SK-N-SH treated with all-trans-retinoic acid at 6 μM for 48 hours (cell line): ENCODE measurements at regions not wholly inside any gene's neighbourhood (a gene's known extent, or its start where the extent isn't known, plus 50 kb on each side); places are given as distances from the start of the nearest gene placed in this dataset.

Source experiments
- ATAC-seq: fragments of 200-7000 bp; cut with Tn5 transposase; 3 replicates; pipeline ENCODE4 v1.9.1; 2020; ENCODE audit warnings: mild to moderate bottlenecking, moderate library complexity
- ARNTL ChIP-seq: fragments of 450-650 bp; formaldehyde crosslinking; IDR thresholded peaks from 2 replicates; pipeline ENCODE4 v1.5.0; 2020; ENCODE audit warnings: low read depth, mild to moderate bottlenecking, moderate library complexity, borderline replicate concordance
- BACH2 ChIP-seq: fragments of 250-450 bp; sonication (Bioruptor Pico); IDR thresholded peaks from 2 replicates; pipeline ENCODE4 v1.9.0; 2021; ENCODE audit warnings: mild to moderate bottlenecking, borderline replicate concordance
- CSDC2 ChIP-seq: fragments of 250-450 bp; sonication (Bioruptor Pico); IDR thresholded peaks from 2 replicates; pipeline ENCODE4 v1.5.0; 2020; ENCODE audit warnings: mild to moderate bottlenecking, moderate library complexity
- ESRRG ChIP-seq: fragments of 250-450 bp; sonication (Bioruptor Pico); IDR thresholded peaks from 2 replicates; pipeline ENCODE4 v1.6.1; 2021; ENCODE audit warnings: mild to moderate bottlenecking
- GLIS3 ChIP-seq: fragments of 250-450 bp; sonication (Bioruptor Pico); IDR thresholded peaks from 2 replicates; pipeline ENCODE4 v1.5.0; 2020; ENCODE audit warnings: mild to moderate bottlenecking, moderate library complexity
- OSR1 ChIP-seq: fragments of 250-450 bp; sonication (Bioruptor Pico); IDR thresholded peaks from 2 replicates; pipeline ENCODE4 v1.8.0; 2022; ENCODE audit warnings: moderate library complexity, mild to moderate bottlenecking, inconsistent platforms
- PPARA ChIP-seq: fragments of 250-450 bp; sonication (Bioruptor Pico); IDR thresholded peaks from 2 replicates; pipeline ENCODE4 v1.5.0; 2020; ENCODE audit warnings: mild to moderate bottlenecking, borderline replicate concordance
- RARB ChIP-seq: fragments of 250-450 bp; sonication (Bioruptor Pico); IDR thresholded peaks from 2 replicates; pipeline ENCODE4 v1.8.0; 2021; ENCODE audit warnings: mild to moderate bottlenecking, moderate library complexity
- SNAI2 ChIP-seq: fragments of 250-450 bp; sonication (Bioruptor Pico); IDR thresholded peaks from 2 replicates; pipeline ENCODE4 v1.5.0; 2020; ENCODE audit warnings: mild to moderate bottlenecking, moderate library complexity
- TCF4 ChIP-seq: fragments of 250-450 bp; sonication (Bioruptor Pico); IDR thresholded peaks from 2 replicates; pipeline ENCODE4 v1.8.0; 2021; ENCODE audit warnings: mild to moderate bottlenecking, moderate library complexity, borderline replicate concordance
- TOX ChIP-seq: fragments of 250-450 bp; sonication (Bioruptor Pico); IDR thresholded peaks from 2 replicates; pipeline ENCODE4 v1.8.0; 2021; ENCODE audit warnings: mild to moderate bottlenecking, moderate library complexity, borderline replicate concordance
- ZC3H10 ChIP-seq: fragments of 250-450 bp; sonication (Bioruptor Pico); IDR thresholded peaks from 2 replicates; pipeline ENCODE4 v1.5.1; 2021; ENCODE audit warnings: mild to moderate bottlenecking, moderate library complexity
- ZFP3 ChIP-seq: fragments of 250-450 bp; sonication (Bioruptor Pico); IDR thresholded peaks from 2 replicates; pipeline ENCODE4 v1.5.0; 2020; ENCODE audit warnings: mild to moderate bottlenecking, moderate library complexity
- ZNF565 ChIP-seq: fragments of 450-650 bp; formaldehyde crosslinking; conservative IDR thresholded peaks from 2 replicates; pipeline ENCODE4 v1.5.0; 2020; ENCODE audit warnings: low read depth, mild to moderate bottlenecking, moderate library complexity
- ZNF70 ChIP-seq: fragments of 450-650 bp; formaldehyde crosslinking; IDR thresholded peaks from 2 replicates; pipeline ENCODE4 v1.5.0; 2020; ENCODE audit warnings: mild to moderate bottlenecking, moderate library complexity
- ZNF8 ChIP-seq: fragments of 450-650 bp; formaldehyde crosslinking; IDR thresholded peaks from 2 replicates; pipeline ENCODE4 v1.5.0; 2020; ENCODE audit warnings: mild to moderate bottlenecking, moderate library complexity
- TF ChIP-seq, protein P1 (sequence below): fragments of 250-450 bp; sonication (Bioruptor Pico); IDR thresholded peaks from 2 replicates; pipeline ENCODE4 v1.5.0; 2020; ENCODE audit warnings: mild to moderate bottlenecking, moderate library complexity
- TF ChIP-seq, protein P2 (sequence below): fragments of 250-450 bp; sonication (Bioruptor Pico); IDR thresholded peaks from 2 replicates; pipeline ENCODE4 v1.8.0; 2021; ENCODE audit warnings: low read depth, mild to moderate bottlenecking, moderate library complexity, borderline replicate concordance
- TF ChIP-seq, protein P3 (sequence below): fragments of 250-450 bp; sonication (Bioruptor Pico); IDR thresholded peaks from 2 replicates; pipeline ENCODE4 v1.5.1; 2020; ENCODE audit warnings: low read depth, mild to moderate bottlenecking, moderate library complexity
- TF ChIP-seq, protein P4 (sequence below): fragments of 250-450 bp; sonication (Bioruptor Pico); IDR thresholded peaks from 2 replicates; pipeline ENCODE4 v1.5.1; 2021; ENCODE audit warnings: mild to moderate bottlenecking, moderate library complexity

DNA sequence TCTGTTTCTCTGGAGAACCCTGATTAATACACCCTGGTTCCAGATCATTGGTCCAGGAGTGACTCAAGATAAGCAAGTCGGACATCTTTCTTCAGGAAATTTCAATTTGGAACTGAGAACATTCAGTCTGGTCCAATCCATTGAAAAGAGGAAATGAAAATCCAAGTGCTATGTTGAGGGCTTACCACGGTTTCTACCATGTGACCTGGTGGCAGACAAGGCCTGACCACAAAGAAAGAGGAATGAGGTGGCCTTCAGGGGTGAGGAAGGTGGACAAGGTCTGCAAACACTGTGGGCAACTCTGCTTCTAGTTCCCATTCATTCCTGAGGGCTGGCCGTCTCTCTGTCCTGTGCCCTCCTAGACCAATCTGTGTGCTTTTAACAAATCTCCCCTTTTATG is 149.2 kb upstream of the GHITM start:
- no peak for TF ChIP-seq RARB
- TF ChIP-seq, protein P1, sequence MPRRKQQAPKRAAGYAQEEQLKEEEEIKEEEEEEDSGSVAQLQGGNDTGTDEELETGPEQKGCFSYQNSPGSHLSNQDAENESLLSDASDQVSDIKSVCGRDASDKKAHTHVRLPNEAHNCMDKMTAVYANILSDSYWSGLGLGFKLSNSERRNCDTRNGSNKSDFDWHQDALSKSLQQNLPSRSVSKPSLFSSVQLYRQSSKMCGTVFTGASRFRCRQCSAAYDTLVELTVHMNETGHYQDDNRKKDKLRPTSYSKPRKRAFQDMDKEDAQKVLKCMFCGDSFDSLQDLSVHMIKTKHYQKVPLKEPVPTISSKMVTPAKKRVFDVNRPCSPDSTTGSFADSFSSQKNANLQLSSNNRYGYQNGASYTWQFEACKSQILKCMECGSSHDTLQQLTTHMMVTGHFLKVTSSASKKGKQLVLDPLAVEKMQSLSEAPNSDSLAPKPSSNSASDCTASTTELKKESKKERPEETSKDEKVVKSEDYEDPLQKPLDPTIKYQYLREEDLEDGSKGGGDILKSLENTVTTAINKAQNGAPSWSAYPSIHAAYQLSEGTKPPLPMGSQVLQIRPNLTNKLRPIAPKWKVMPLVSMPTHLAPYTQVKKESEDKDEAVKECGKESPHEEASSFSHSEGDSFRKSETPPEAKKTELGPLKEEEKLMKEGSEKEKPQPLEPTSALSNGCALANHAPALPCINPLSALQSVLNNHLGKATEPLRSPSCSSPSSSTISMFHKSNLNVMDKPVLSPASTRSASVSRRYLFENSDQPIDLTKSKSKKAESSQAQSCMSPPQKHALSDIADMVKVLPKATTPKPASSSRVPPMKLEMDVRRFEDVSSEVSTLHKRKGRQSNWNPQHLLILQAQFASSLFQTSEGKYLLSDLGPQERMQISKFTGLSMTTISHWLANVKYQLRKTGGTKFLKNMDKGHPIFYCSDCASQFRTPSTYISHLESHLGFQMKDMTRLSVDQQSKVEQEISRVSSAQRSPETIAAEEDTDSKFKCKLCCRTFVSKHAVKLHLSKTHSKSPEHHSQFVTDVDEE (CRISPR knock-in tag), result no peak
- TF ChIP-seq TCF4 (CRISPR knock-in tag), result no peak
- TF ChIP-seq, protein P2, sequence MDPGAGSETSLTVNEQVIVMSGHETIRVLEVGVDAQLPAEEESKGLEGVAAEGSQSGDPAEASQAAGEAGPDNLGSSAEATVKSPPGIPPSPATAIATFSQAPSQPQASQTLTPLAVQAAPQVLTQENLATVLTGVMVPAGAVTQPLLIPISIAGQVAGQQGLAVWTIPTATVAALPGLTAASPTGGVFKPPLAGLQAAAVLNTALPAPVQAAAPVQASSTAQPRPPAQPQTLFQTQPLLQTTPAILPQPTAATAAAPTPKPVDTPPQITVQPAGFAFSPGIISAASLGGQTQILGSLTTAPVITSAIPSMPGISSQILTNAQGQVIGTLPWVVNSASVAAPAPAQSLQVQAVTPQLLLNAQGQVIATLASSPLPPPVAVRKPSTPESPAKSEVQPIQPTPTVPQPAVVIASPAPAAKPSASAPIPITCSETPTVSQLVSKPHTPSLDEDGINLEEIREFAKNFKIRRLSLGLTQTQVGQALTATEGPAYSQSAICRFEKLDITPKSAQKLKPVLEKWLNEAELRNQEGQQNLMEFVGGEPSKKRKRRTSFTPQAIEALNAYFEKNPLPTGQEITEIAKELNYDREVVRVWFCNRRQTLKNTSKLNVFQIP (CRISPR knock-in tag), result no peak
- no peak for TF ChIP-seq SNAI2 (CRISPR knock-in tag)
- no peak for TF ChIP-seq ZFP3 (CRISPR knock-in tag)
- no peak for TF ChIP-seq TOX (CRISPR knock-in tag)
- no peak for TF ChIP-seq ZNF70 (CRISPR knock-in tag)
- no peak for TF ChIP-seq PPARA
- TF ChIP-seq, protein P3, sequence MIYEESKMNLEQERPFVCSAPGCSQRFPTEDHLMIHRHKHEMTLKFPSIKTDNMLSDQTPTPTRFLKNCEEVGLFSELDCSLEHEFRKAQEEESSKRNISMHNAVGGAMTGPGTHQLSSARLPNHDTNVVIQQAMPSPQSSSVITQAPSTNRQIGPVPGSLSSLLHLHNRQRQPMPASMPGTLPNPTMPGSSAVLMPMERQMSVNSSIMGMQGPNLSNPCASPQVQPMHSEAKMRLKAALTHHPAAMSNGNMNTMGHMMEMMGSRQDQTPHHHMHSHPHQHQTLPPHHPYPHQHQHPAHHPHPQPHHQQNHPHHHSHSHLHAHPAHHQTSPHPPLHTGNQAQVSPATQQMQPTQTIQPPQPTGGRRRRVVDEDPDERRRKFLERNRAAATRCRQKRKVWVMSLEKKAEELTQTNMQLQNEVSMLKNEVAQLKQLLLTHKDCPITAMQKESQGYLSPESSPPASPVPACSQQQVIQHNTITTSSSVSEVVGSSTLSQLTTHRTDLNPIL (CRISPR knock-in tag), result no peak
- no peak for TF ChIP-seq CSDC2
- TF ChIP-seq GLIS3, result no peak
- ATAC-seq, result no peak

DNA sequence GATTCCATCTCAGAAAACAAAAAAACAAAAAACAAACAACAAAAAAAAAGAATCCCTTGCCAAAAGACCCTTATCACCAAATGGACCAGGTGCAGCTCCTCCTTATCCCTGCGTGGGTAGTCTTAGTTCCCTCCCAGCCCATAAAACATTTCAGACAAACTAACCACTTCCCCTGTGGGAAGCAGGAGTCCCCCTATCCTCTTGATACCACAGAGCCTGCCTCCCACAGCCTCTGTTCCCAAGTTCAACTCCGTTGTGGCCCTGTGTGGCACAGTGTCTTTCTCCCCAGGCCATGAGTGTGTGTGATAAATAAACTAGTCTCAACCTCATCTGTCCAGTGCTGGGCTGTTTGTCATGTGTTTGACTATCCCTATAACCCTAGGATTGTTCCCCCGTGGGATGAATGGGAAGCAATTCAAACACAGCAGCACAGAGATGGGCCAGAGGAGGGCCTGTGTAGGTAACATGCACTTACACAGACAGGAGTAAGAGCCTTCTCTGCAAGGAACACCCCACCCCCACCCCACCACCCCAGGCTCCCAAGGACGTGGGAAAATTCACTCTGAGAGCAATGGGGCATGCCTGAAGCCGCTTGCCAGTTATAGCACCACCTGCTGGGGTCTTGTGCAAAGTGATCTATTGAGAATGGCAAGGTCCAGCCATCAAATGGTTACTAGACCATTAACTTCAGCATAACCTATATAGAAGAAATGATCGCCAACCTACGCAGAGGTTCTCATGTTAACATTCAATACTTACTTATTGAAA is 147.1 kb upstream of the GHITM start:
- no peak for ATAC-seq
- TF ChIP-seq ESRRG (no peak), ZNF8 (CRISPR knock-in tag) (no peak), SNAI2 (CRISPR knock-in tag) (no peak), TCF4 (CRISPR knock-in tag) (no peak), ZNF70 (CRISPR knock-in tag) (no peak), PPARA (no peak), RARB (no peak)
- TF ChIP-seq, protein P2 (CRISPR knock-in tag), result no peak
- TF ChIP-seq, protein P4, sequence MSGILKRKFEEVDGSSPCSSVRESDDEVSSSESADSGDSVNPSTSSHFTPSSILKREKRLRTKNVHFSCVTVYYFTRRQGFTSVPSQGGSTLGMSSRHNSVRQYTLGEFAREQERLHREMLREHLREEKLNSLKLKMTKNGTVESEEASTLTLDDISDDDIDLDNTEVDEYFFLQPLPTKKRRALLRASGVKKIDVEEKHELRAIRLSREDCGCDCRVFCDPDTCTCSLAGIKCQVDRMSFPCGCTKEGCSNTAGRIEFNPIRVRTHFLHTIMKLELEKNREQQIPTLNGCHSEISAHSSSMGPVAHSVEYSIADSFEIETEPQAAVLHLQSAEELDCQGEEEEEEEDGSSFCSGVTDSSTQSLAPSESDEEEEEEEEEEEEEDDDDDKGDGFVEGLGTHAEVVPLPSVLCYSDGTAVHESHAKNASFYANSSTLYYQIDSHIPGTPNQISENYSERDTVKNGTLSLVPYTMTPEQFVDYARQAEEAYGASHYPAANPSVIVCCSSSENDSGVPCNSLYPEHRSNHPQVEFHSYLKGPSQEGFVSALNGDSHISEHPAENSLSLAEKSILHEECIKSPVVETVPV, result no peak

DNA sequence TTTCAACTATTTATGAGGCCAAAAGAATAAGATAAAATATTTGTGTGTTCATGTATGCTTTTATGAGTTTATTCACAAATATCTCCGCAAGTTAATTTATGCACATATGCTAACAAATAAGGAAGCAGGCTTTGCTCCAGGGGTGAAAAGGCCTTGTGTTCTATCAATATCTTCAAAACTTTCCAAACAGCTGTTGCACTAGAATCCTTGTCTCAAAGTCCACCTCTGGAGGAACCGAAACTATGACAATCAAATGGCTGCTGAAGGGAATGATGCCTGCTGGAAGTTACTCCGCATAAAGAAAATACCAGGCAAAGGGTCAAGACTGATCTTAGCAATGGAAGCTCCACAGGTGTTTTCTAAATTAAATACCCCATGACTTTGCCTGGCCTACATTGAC is 145.0 kb upstream of the GHITM start:
- no peak for ATAC-seq
- TF ChIP-seq ARNTL, result no peak
- TF ChIP-seq TCF4 (CRISPR knock-in tag), result no peak
- TF ChIP-seq, all 23 proteins: peak for 0

DNA sequence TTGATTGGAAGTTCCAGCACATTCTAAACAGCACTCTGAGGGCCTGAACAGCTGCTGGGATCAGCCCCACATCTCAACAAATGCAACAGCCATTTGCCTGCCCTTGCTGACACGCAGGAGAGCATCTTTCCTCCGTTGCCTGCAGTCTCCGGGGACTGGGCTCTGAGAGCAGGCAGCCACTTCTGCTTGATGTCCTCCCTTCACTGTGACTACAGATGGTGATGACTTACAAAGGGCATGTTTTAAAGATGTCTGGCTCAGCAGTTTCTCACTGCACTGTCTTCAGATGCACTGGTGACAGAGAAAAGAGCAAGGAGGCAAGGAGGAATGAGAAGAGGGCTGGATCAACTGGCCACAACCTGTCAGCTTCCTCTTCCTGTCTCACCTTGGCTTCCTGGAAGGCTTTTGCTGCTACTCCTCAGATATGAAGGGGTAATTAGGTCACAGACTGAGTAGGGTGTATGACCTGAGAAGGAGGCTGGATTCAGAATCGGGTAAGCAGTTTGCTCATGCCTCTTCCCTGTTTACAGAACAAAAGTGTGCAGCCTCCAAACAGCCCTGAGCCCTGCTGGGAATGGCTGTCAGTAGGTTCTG is 143.5 kb upstream of the GHITM start:
- no peak for ATAC-seq
- TF ChIP-seq ZC3H10 (CRISPR knock-in tag), result no peak
- no peak for TF ChIP-seq ESRRG
- no peak for TF ChIP-seq GLIS3
- no peak for TF ChIP-seq OSR1
- no peak for TF ChIP-seq ZNF565 (CRISPR knock-in tag)
- TF ChIP-seq TOX (CRISPR knock-in tag), result no peak
- no peak for TF ChIP-seq ZFP3 (CRISPR knock-in tag)
- TF ChIP-seq, protein P2 (CRISPR knock-in tag), result no peak
- no peak for TF ChIP-seq BACH2 (CRISPR knock-in tag)
- TF ChIP-seq PPARA, result no peak
- TF ChIP-seq, protein P1 (CRISPR knock-in tag), result no peak
- TF ChIP-seq ZNF70 (CRISPR knock-in tag), result no peak
- TF ChIP-seq ZNF8 (CRISPR knock-in tag), result no peak
